Trophoblast cell (in vitro differentiated cells and primary cell): ENCODE measurements at regions not wholly inside any gene's neighbourhood (a gene's known extent, or its start where the extent isn't known, plus 50 kb on each side); places are given as distances from the start of the nearest gene placed in this dataset.

Experiments used
- DNase-seq, 2 donors: peaks; one replicate each; pipeline ENCODE4 v3.0.0-alpha.2; 2016
- H2AFZ ChIP-seq: 2 replicates; pipeline ENCODE4 v1.6.1; 2013; ENCODE audit warnings: low read length, moderate library complexity, mild to moderate bottlenecking; ENCODE audit not compliant: insufficient read depth, poor library complexity
- H2AK5ac ChIP-seq: 2 replicates; pipeline ENCODE4 v1.6.1; 2013; ENCODE audit warnings: mild to moderate bottlenecking, low read length
- H2BK120ac ChIP-seq: 2 replicates; pipeline ENCODE4 v1.6.1; 2013; ENCODE audit warnings: low read length, mild to moderate bottlenecking, moderate library complexity; ENCODE audit not compliant: insufficient read depth, poor library complexity
- H2BK12ac ChIP-seq: 2 replicates; pipeline ENCODE4 v1.6.1; 2013; ENCODE audit warnings: mild to moderate bottlenecking, low read length, moderate library complexity
- H2BK5ac ChIP-seq: 2 replicates; pipeline ENCODE4 v1.6.1; 2013; ENCODE audit warnings: low read length, low read depth, moderate library complexity, mild to moderate bottlenecking; ENCODE audit not compliant: poor library complexity
- H3K14ac ChIP-seq: 2 replicates; pipeline ENCODE4 v1.6.1; 2013; ENCODE audit warnings: mild to moderate bottlenecking, low read length
- H3K18ac ChIP-seq: 2 replicates; pipeline ENCODE4 v1.6.1; 2013; ENCODE audit warnings: mild to moderate bottlenecking, low read length
- H3K23ac ChIP-seq: 2 replicates; pipeline ENCODE4 v1.6.1; 2013; ENCODE audit warnings: low read length
- H3K27ac ChIP-seq: 2 replicates; pipeline ENCODE4 v1.5.1; 2013; ENCODE audit warnings: low read depth, mild to moderate bottlenecking, inconsistent platforms, low read length, moderate library complexity
- H3K27me3 ChIP-seq: 2 replicates; pipeline ENCODE4 v1.6.1; 2013; ENCODE audit warnings: inconsistent platforms, mild to moderate bottlenecking, low read length, moderate library complexity; ENCODE audit not compliant: insufficient read depth
- H3K36me3 ChIP-seq, 2 experiments: 1 replicate in 1 of 2; 2 replicates in 1 of 2; pipeline ENCODE4 v1.6.1; 2013; ENCODE audit warnings: low read length in 2 of 2, mild to moderate bottlenecking in 2 of 2, moderate library complexity in 1 of 2; ENCODE audit not compliant: insufficient read depth in 2 of 2, control insufficient read depth in 1 of 2
- H3K4ac ChIP-seq: 2 replicates; pipeline ENCODE4 v1.6.1; 2013; ENCODE audit warnings: low read depth, mild to moderate bottlenecking, low read length, moderate library complexity
- H3K4me1 ChIP-seq, 2 experiments: 1 replicate in 1 of 2; 2 replicates in 1 of 2; pipeline ENCODE4 v1.6.1; 2013; ENCODE audit warnings: low read length in 2 of 2, mild to moderate bottlenecking in 2 of 2, moderate library complexity in 1 of 2; ENCODE audit not compliant: insufficient read depth in 2 of 2, control insufficient read depth in 1 of 2
- H3K4me2 ChIP-seq: 2 replicates; pipeline ENCODE4 v1.6.1; 2013; ENCODE audit warnings: inconsistent platforms, mild to moderate bottlenecking, low read length, moderate library complexity
- H3K4me3 ChIP-seq: 2 replicates; pipeline ENCODE4 v1.5.1; 2013; ENCODE audit warnings: mild to moderate bottlenecking, low read depth, low read length, inconsistent platforms
- H3K79me1 ChIP-seq: one replicate; pipeline ENCODE4 v1.6.1; 2013; ENCODE audit warnings: low read length
- H3K79me2 ChIP-seq: 2 replicates; pipeline ENCODE4 v1.6.1; 2013; ENCODE audit warnings: low read length, mild to moderate bottlenecking; ENCODE audit not compliant: control insufficient read depth, insufficient read depth, poor library complexity
- H3K9ac ChIP-seq: 2 replicates; pipeline ENCODE4 v1.6.1; 2013; ENCODE audit warnings: mild to moderate bottlenecking, low read length
- H3K9me3 ChIP-seq: 2 replicates; pipeline ENCODE4 v1.6.1; 2013; ENCODE audit warnings: low read depth, mild to moderate bottlenecking, control low read depth, inconsistent platforms, low read length; ENCODE audit not compliant: insufficient read depth
- H4K12ac ChIP-seq: 2 replicates; pipeline ENCODE4 v1.6.1; 2013; ENCODE audit warnings: low read depth, mild to moderate bottlenecking, low read length, moderate library complexity
- H4K8ac ChIP-seq: 2 replicates; pipeline ENCODE4 v1.6.1; 2013; ENCODE audit warnings: low read depth, mild to moderate bottlenecking, low read length, moderate library complexity
- H4K91ac ChIP-seq: one replicate; pipeline ENCODE4 v1.6.1; 2013; ENCODE audit warnings: low read depth, mild to moderate bottlenecking, low read length, moderate library complexity
- WGBS: extraction: QIAGEN DNeasy Blood & Tissue Kit; methylation state at CpG from one replicate; pipeline ENCODE4 v1.1.7; 2013; ENCODE audit warnings: missing lambda C conversion rate; ENCODE audit not compliant: insufficient read length, insufficient coverage; ENCODE audit errors: extremely low coverage; 5-methylcytosine and 5-hydroxymethylcytosine counted together

DNA sequence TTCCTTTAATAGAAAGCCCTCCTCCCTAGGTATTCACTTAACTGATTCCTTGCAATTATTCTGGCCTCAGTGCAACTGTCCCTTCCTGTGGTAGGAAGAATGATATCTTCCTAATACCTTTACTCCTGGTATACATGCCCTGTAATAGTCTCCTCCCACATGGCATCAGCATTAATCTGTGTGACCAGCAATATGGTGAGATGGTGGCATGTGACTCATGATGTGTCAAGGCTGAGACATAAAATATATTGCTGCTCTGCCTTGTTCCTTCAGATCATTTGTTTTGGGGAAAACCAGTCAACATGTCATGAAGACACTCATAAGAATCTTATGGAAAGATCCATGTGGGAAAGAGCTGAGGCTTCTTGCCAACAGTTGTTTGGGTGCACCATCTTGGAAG is 149.1 kb upstream of the TRPM3 start:
- H3K23ac ChIP-seq = no peak overlapping the region
- no peak overlapping the region for H2BK5ac ChIP-seq
- H2AFZ ChIP-seq = no peak overlapping the region
- no peaks in the 10 kb centered on the region for H3K79me2 ChIP-seq
- no peak overlapping the region for H3K27ac ChIP-seq
- H3K27me3 ChIP-seq = no peaks in the 10 kb centered on the region
- H3K9me3 ChIP-seq = no peaks in the 10 kb centered on the region
- no peaks in the 10 kb centered on the region for H3K4me1 ChIP-seq
- no peak overlapping the region for H3K9ac ChIP-seq
- no peaks in the 10 kb centered on the region for H3K36me3 ChIP-seq
- no peak overlapping the region for H2BK120ac ChIP-seq
- no peak overlapping the region for H3K4me3 ChIP-seq
- no peak overlapping the region for H3K18ac ChIP-seq
- DNase-seq = no peak
- no peak overlapping the region for H4K8ac ChIP-seq
- no peak overlapping the region for H2AK5ac ChIP-seq
- no peak overlapping the region for H3K4me2 ChIP-seq
- H3K4ac ChIP-seq = no peak overlapping the region
- no peak overlapping the region for H2BK12ac ChIP-seq
- no peaks in the 10 kb centered on the region for H3K79me1 ChIP-seq
- H3K14ac ChIP-seq = no peak overlapping the region
- no peak overlapping the region for H4K12ac ChIP-seq
- no peak overlapping the region for H4K91ac ChIP-seq

GRCh38 chr9:71269859-71270258 is 148.4 kb upstream of the TRPM3 start:
- no peak overlapping the region for H2BK5ac ChIP-seq
- no peak overlapping the region for H2BK12ac ChIP-seq
- no peak for DNase-seq
- no peak overlapping the region for H3K9ac ChIP-seq
- H3K36me3 ChIP-seq = no peaks in the 10 kb centered on the region
- H3K4me2 ChIP-seq = no peak overlapping the region
- no peaks in the 10 kb centered on the region for H3K9me3 ChIP-seq
- no peaks in the 10 kb centered on the region for H3K4me1 ChIP-seq
- no peak overlapping the region for H3K23ac ChIP-seq
- WGBS = no CpG with 5 or more reads among the region's 4 CpGs
- no peak overlapping the region for H4K8ac ChIP-seq
- no peak overlapping the region for H3K27ac ChIP-seq
- no peaks in the 10 kb centered on the region for H3K27me3 ChIP-seq
- H3K4me3 ChIP-seq = no peak overlapping the region
- H2AFZ ChIP-seq = no peak overlapping the region
- H3K79me1 ChIP-seq = no peaks in the 10 kb centered on the region
- H4K91ac ChIP-seq = no peak overlapping the region
- H3K79me2 ChIP-seq = no peaks in the 10 kb centered on the region
- no peak overlapping the region for H2AK5ac ChIP-seq
- H4K12ac ChIP-seq = no peak overlapping the region
- no peak overlapping the region for H2BK120ac ChIP-seq
- H3K18ac ChIP-seq = no peak overlapping the region
- H3K4ac ChIP-seq = no peak overlapping the region
- H3K14ac ChIP-seq = no peak overlapping the region

DNA sequence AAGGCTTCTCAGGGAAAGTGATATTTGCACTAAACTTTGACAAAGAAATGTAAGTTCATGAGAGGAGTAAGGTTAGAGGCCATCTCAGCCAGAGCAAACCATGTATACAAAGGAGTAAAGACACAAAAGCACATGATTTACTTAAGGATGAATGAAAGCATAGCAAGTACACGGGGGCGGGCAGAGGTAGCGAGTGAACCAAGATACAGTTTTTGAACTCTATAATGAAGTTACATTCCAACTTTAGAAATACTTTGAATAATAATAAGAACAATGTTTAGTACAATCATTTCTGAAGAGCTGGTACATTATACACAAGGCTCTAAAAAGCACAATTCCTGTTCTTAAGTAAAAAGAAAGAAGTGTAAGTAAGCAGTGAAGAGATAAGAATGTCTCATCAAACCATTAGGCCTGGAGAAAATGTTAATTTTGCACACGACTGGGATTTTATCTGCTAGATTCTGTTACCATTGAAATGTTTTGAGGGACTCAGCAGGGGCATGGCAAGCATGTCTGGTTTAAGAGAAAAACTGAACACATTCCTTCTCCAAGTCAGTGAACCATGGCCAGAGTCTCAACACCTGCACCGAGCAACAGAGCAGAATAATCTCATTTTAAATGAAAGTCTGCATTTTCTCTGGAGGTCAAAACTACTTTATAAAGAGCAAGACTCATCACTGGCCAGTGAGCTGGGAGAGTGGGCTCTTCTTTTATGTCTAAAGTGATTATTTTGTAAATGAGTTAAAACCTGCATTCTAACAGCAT is 147.6 kb upstream of the TRPM3 start:
- Histone ChIP-seq H3K27ac (no peak overlapping the region), H3K79me1 (no peaks in the 10 kb centered on the region), H3K4me2 (no peak overlapping the region), H4K12ac (no peak overlapping the region), H3K27me3 (no peaks in the 10 kb centered on the region), H4K8ac (no peak overlapping the region), H3K23ac (no peak overlapping the region), H3K36me3 (no peaks in the 10 kb centered on the region), H2AFZ (no peak overlapping the region), H3K4ac (no peak overlapping the region), H3K4me3 (no peak overlapping the region), H3K18ac (no peak overlapping the region), H3K79me2 (no peaks in the 10 kb centered on the region), H3K4me1 (no peaks in the 10 kb centered on the region), H3K9me3 (no peaks in the 10 kb centered on the region), H2BK120ac (no peak overlapping the region), H2BK12ac (no peak overlapping the region), H3K14ac (no peak overlapping the region), H2AK5ac (no peak overlapping the region), H3K9ac (no peak overlapping the region), H2BK5ac (no peak overlapping the region), H4K91ac (no peak overlapping the region)
- no peak for DNase-seq
- no CpG with 5 or more reads among the region's 5 CpGs for WGBS

DNA sequence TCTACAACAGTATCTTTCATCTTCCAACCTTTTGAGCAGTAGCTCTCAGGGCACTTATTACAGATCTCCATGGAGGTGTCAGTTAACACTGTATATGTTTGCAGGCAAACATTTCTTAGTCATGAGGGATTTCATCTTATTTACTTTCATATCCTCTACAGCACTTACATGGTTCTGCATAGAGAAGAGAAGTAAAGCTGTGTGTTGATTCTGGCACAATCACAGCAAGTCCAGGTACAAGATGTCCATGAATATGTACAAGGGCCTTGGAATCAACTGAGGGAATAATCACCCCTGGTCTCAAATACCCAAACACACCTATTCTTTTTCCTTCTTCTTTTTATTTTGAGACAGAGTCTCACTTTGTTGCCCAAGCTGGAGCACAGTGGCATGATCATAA is 142.0 kb upstream of the TRPM3 start:
- H3K36me3 ChIP-seq = no peaks in the 10 kb centered on the region

More for the DNA sequence above, 142.0 kb upstream of the TRPM3 start:
- no peak overlapping the region for H3K4me2 ChIP-seq
- no peak overlapping the region for H2BK120ac ChIP-seq
- no peak overlapping the region for H3K4me3 ChIP-seq
- H4K12ac ChIP-seq = no peak overlapping the region
- H2BK12ac ChIP-seq = no peak overlapping the region
- H3K23ac ChIP-seq = no peak overlapping the region
- H3K4ac ChIP-seq = no peak overlapping the region
- H3K9me3 ChIP-seq = peaks cover 2% of the 10 kb centered on the region
- H2BK5ac ChIP-seq = no peak overlapping the region
- no peak overlapping the region for H4K91ac ChIP-seq
- no peak overlapping the region for H3K18ac ChIP-seq
- H3K79me1 ChIP-seq = no peaks in the 10 kb centered on the region
- no peak overlapping the region for H3K27ac ChIP-seq
- no peaks in the 10 kb centered on the region for H3K27me3 ChIP-seq
- H2AK5ac ChIP-seq = no peak overlapping the region
- no peak for DNase-seq
- no peak overlapping the region for H3K9ac ChIP-seq
- H3K4me1 ChIP-seq = no peaks in the 10 kb centered on the region
- H2AFZ ChIP-seq = no peak overlapping the region
- H3K79me2 ChIP-seq = no peaks in the 10 kb centered on the region
- H4K8ac ChIP-seq = no peak overlapping the region
- H3K14ac ChIP-seq = no peak overlapping the region
